ENCODE measurements at regions not wholly inside any gene's neighbourhood (a gene's known extent, or its start where the extent isn't known, plus 50 kb on each side); places are given as distances from the start of the nearest gene placed in this dataset.
A peak's percentile ranks its signal among the peaks of the same experiment; 100 is the strongest.

GRCh38 chr2:163405298-163405697 lies 330.5 kb downstream of the FIGN start:
- H3K4me3 ChIP-seq (ENCODE audit: low read depth, low read length) = no peak overlapping the region
- no peak for DNase-seq (ENCODE audit: low read depth)
- no peak for TF ChIP-seq CTCF (conservative IDR thresholded peaks at IDR 0.05; ENCODE audit: low read depth, low read length)

GRCh38 chr2:163401481-163401880 lies 334.3 kb downstream of the FIGN start:
- peak; percentile 13 for DNase-seq (ENCODE audit: low read depth)
- no peak overlapping the region for H3K4me3 ChIP-seq (ENCODE audit: low read depth, low read length)
- TF ChIP-seq CTCF (conservative IDR thresholded peaks at IDR 0.05; ENCODE audit: low read depth, low read length) = no peak

GRCh38 chr2:163397451-163397850 lies 338.4 kb downstream of the FIGN start:
- no peak for DNase-seq (ENCODE audit: low read depth)
- H3K4me3 ChIP-seq (ENCODE audit: low read depth, low read length) = no peak overlapping the region
- TF ChIP-seq CTCF (conservative IDR thresholded peaks at IDR 0.05; ENCODE audit: low read depth, low read length) = no peak

- no peak overlapping the region for H3K4me3 ChIP-seq (ENCODE audit: low read depth, low read length)
- TF ChIP-seq CTCF (conservative IDR thresholded peaks at IDR 0.05; ENCODE audit: low read depth, low read length) = no peak
- DNase-seq (ENCODE audit: low read depth) = no peak
Measured at GRCh38 chr2:163395602-163396001, 340.2 kb downstream of the FIGN start.

GRCh38 chr2:163389838-163390237 lies 346.0 kb downstream of the FIGN start:
- no peak for TF ChIP-seq CTCF (conservative IDR thresholded peaks at IDR 0.05; ENCODE audit: low read depth, low read length)

GRCh38 chr2:163375472-163375871 lies 360.3 kb downstream of the FIGN start:
- no peak for TF ChIP-seq CTCF (conservative IDR thresholded peaks at IDR 0.05; ENCODE audit: low read depth, low read length)
- no peak for DNase-seq (ENCODE audit: low read depth)
- no peak overlapping the region for H3K4me3 ChIP-seq (ENCODE audit: low read depth, low read length)

More at GRCh38 chr2:163389838-163390237, 346.0 kb downstream of the FIGN start:
- no peak overlapping the region for H3K4me3 ChIP-seq (ENCODE audit: low read depth, low read length)
- DNase-seq (ENCODE audit: low read depth) = no peak

GRCh38 chr2:163375070-163375469 lies 360.7 kb downstream of the FIGN start:
- DNase-seq (ENCODE audit: low read depth) = no peak
- no peak overlapping the region for H3K4me3 ChIP-seq (ENCODE audit: low read depth, low read length)
- no peak for TF ChIP-seq CTCF (conservative IDR thresholded peaks at IDR 0.05; ENCODE audit: low read depth, low read length)

Data from epithelial cell of proximal tubule (primary cell).